Fibroblast of lung (primary cell): ENCODE measurements at regions not wholly inside any gene's neighbourhood (a gene's known extent, or its start where the extent isn't known, plus 50 kb on each side); places are given as distances from the start of the nearest gene placed in this dataset.

Experiments
- CTCF ChIP-seq, 2 donors: IDR thresholded peaks in 1 of 2; conservative IDR thresholded peaks in 1 of 2; 1 replicate in 1 of 2; 2 replicates in 1 of 2; pipeline ENCODE4 v1.5.1; 2011 to 2012; ENCODE audit warnings: low read length in 2 of 2, control low read depth in 1 of 2, inconsistent platforms in 1 of 2, low read depth in 1 of 2, mild to moderate bottlenecking in 1 of 2
- EZH2 ChIP-seq: IDR thresholded peaks from 2 replicates; pipeline ENCODE4 v1.5.1; 2012; ENCODE audit warnings: low read length, control low read depth, mild to moderate bottlenecking; ENCODE audit errors: missing control alignments

- no peak for TF ChIP-seq CTCF (conservative IDR thresholded peaks at IDR 0.05 in 1 of 2, IDR thresholded peaks at IDR 0.05 in 1 of 2; ENCODE audit: low read depth in 1 of 2, low read length in 2 of 2)
- no peak for TF ChIP-seq EZH2
Measured at GRCh38 chr9:19595003-19595402, 186.2 kb downstream of the ACER2 start.
